GM19324 (cell line): ENCODE measurements at regions not wholly inside any gene's neighbourhood (a gene's known extent, or its start where the extent isn't known, plus 50 kb on each side); places are given as distances from the start of the nearest gene placed in this dataset.
"Not testable (repeated sequence)": the region's sequence is repeated elsewhere in the genome, so short reads cannot be mapped to it uniquely, and the experiment has no call there.

Experiments used
- ATAC-seq: cut with Tn5 transposase; IDR thresholded peaks from one replicate; pipeline ENCODE4 v1.9.1; 2021; ENCODE audit warnings: mild to moderate bottlenecking, moderate library complexity; ENCODE audit not compliant: unreplicated experiment, low FRiP score

- ATAC-seq, result not testable (repeated sequence)
Observed at GRCh38 chr1:229134381-229135217, 136.3 kb upstream of the RAB4A start.

DNA sequence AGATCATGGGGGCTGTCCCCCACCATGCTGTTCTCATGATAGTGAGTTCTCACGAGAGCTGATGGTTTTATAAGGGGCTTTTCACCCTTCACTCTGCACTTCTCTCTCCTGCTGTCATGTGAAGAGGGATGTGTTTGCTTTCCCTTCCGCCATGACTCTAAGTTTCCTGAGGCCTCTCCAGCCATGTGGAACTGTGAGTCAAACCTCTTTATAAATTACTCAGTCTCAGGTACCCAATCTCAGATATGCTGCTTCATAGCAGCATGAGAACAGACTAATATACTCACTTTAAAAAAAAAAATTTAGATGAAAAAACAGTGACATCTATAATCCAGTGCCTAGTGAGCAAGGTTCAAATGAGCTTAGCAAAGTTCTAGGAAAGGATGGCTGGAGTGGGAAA, 135.1 kb upstream of the RAB4A start:
- ATAC-seq, result no peak

DNA sequence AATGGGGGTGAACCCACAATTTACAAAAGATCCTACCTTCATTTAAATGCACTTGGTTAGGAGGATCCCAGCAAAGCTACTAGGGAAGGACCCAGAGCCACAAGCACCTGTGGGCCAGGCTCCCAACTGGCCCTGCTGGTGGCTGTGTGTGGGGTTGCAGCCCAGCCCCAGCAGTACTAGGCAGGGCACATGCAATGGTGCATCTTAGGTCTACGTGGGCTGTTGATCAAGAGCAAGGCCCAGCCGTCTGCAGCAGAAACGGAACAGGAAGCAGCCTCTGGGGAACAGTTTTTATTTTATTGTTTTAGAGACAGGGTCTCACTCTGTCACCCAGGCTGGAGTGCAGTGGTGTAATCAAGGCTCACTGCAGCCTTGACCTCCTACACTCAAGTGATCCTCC, 134.1 kb upstream of the RAB4A start:
- ATAC-seq, result no peak

DNA sequence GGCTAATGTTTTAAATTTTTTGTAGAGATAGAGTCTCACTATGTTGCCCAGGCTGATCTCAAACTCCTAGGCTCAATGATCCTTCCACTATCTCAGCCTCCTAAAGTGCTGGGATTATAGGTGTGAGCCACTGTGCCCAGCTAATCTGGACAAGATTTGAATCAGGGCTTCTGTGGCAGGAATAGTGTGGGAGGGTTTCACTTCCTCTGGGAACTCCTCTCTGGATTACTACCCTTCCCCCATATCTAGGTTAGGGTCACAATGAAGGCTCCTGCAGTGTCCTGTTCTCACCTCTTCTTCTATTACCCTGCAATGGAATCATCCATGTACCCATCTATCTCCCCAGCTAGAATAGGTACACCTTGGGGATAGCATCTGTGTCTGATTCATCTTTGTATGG, 133.6 kb upstream of the RAB4A start:
- no peak for ATAC-seq

DNA sequence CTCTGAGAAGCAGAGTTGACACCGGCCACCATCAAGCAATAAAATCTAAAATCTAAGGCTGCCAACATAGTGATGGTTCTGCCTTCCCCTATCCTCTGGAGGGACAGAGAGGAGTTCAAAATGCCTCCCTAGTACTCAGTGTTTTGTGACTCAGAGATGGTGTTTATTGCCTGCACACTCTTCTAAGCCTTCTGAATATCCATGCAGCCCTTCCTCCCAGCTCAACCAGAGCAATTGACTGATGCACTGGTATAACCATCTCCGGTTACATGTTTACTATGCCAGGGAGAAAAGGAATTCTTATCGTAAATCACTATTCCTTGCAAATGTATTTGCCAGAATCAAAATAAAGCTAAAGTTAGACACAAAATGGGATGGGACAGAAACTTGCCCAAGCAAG, 132.9 kb upstream of the RAB4A start:
- no peak for ATAC-seq

- peak; percentile 60 for ATAC-seq
Observed at GRCh38 chr1:229139331-229140118, 131.4 kb upstream of the RAB4A start.

- no peak for ATAC-seq
Observed at GRCh38 chr1:229140119-229140396, 130.9 kb upstream of the RAB4A start.

- ATAC-seq, result no peak
Observed at GRCh38 chr1:229141271-229141670, 129.6 kb upstream of the RAB4A start.

DNA sequence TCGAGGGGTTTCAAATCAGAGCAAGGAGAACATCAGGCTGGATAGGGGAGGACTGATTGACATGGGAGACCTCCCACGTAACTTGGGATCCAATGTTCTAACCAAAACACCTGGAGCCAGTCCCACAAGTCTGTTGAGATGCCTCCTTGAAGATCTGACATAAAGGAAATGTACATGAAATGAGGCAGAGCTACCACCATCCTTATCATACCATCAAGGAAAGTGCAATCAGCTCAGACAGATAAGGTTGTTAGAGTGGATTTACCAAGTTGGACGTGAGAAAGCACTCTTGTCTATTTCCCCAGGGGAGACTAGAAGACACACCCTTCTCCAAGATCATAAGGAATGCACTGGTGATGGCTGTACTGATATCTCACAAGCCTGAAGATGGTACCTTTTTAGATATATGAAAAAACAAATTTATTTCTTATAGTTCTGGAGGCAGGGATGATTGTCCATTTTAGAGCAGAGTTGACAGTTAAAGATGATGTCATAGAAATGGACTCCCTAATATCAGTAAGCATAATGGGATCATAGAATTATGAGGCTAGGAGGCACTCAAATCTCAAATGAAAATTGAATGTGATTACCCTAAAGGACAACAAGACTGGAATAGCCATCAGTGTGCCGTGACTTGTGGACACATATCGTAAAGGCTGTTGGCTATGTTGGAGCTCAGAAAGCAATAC, 129.1 kb upstream of the RAB4A start:
- no peak for ATAC-seq

GRCh38 chr1:229142471-229142870, 128.4 kb upstream of the RAB4A start:
- ATAC-seq, result no peak

DNA sequence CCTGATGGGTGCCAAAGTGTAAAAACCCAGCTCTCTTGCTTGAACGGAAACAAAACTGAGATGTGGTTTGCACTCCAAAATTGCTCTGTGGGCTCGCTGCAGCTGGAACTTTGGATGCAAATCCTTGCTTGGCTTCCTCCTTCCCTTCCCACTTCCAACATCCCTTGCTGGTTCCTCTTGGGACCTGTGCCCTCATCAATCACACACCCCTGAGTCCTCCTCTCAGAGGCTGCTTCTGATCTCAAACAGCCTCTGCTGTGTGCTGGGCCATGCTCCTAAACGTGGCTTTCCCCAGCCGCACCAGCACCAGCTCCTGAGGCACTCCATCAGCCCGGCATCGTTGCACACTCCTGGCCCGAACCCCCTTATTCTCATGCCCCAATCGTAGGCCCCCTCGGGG, 124.3 kb upstream of the RAB4A start:
- no peak for ATAC-seq

DNA sequence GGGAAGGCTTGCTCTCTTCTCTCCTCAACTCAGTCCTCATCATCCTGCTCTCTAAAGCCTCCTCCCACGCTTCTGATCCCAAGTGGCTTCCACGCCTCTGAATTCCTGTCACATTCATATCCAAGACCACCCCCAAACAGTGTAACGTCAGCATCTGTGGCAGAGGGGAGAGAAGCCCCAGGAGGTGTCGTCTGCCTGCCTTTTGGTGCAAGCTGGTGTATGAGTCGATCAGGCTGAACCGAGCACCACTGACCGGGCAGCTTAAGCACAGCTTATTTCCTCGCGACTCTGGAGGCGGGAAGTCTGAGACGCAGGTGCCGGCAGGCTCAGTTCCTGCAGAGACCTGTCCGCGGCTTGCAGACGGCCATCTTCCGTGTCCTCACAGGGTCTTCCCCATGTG, 123.8 kb upstream of the RAB4A start:
- ATAC-seq, result no peak

GRCh38 chr1:229148041-229148671, 122.8 kb upstream of the RAB4A start:
- ATAC-seq, result no peak

- no peak for ATAC-seq
Observed at GRCh38 chr1:229148743-229149142, 122.2 kb upstream of the RAB4A start.

GRCh38 chr1:229149435-229149834, 121.5 kb upstream of the RAB4A start:
- no peak for ATAC-seq

DNA sequence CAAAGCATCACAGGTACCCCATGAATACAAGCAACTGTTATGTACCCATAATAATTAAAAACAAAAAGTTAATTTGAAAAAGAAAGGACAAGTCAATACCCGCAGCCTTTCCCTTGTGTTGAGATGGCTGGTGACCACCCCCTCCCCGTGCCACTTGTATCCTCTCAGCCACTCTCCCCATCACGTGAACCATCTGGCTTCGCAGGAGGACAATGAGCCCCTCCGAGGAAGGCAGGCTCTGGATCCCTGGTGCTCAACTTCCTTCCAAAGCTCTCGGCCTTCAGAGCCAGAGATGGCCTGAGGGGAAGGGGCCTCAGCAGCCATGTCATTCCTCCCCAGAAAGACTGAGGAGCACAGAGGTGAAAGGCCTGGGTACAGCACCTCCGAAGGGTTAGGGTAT, 120.4 kb upstream of the RAB4A start:
- no peak for ATAC-seq

- not testable (repeated sequence) for ATAC-seq
Observed at GRCh38 chr1:229151412-229151811, 119.5 kb upstream of the RAB4A start.

- no peak for ATAC-seq
Observed at GRCh38 chr1:229152311-229152710, 118.6 kb upstream of the RAB4A start.

GRCh38 chr1:229153955-229154548, 116.9 kb upstream of the RAB4A start:
- ATAC-seq, result no peak

DNA sequence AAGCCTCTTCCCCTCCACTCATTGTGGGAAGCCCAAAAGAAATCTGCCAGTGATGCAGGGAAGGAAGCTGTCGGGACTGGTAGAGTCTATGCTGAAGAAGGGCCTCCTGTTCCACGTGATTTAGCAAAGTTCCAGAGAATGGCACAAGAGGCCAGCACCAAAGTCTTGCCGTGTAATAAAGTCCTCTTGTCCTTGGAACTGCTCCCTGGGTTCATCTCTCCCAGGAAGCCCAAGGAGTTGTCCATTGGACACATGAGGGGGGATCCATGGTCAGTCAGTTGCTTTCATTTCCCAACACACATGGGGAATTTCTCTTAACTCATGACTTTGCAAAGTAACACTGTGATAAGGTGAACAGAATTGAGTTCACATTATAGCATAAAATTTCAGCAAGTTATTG, 116.1 kb upstream of the RAB4A start:
- no peak for ATAC-seq

- no peak for ATAC-seq
Observed at GRCh38 chr1:229155472-229155871, 115.4 kb upstream of the RAB4A start.
